CD4-positive, alpha-beta T cell (primary cell): ENCODE measurements at regions not wholly inside any gene's neighbourhood (a gene's known extent, or its start where the extent isn't known, plus 50 kb on each side); places are given as distances from the start of the nearest gene placed in this dataset.

Experiments
- ATAC-seq: fragments of 200-7000 bp; cut with Tn5 transposase; one replicate; pipeline ENCODE4 v1.10.0; 2022; ENCODE audit warnings: mild to moderate bottlenecking; ENCODE audit not compliant: poor library complexity
- CTCF ChIA-PET: fragments of 350-600 bp; sonication (Branson Sonifier 250); formaldehyde crosslinking; loops from one replicate; lab custom pipeline; 2021; ENCODE audit warnings: antibody characterized with exemption, inconsistent platforms; lab: Charles Lee
- POLR2A ChIA-PET: fragments of 350-600 bp; sonication (Branson Sonifier 250); formaldehyde crosslinking; loops from one replicate; lab custom pipeline; 2021; ENCODE audit warnings: antibody characterized with exemption, inconsistent platforms; lab: Charles Lee
- DNase-seq, 14 experiments: peaks; one replicate each; pipeline ENCODE4 v3.0.0-alpha.2; 2013 to 2020; ENCODE audit warnings: mixed read lengths in 2 of 14
- H3K27ac ChIP-seq, 2 donors: one replicate each; pipeline versions ENCODE4 v1.5.1 to v1.7.0; 2013; ENCODE audit warnings: low read length in 2 of 2, low read depth in 1 of 2, mild to moderate bottlenecking in 1 of 2
- H3K27me3 ChIP-seq, 2 experiments: 1 replicate in 1 of 2; 2 replicates in 1 of 2; pipeline versions ENCODE4 v1.6.1 to v1.7.0; 2013; ENCODE audit warnings: low read length in 2 of 2, control low read depth in 1 of 2, mild to moderate bottlenecking in 1 of 2, moderate library complexity in 1 of 2; ENCODE audit not compliant: insufficient read depth in 2 of 2, control insufficient read depth in 1 of 2
- H3K36me3 ChIP-seq: one replicate; pipeline ENCODE4 v1.6.1; 2013; ENCODE audit warnings: low read length, control low read depth; ENCODE audit not compliant: insufficient read depth
- H3K4me1 ChIP-seq: one replicate; pipeline ENCODE4 v1.6.1; 2013; ENCODE audit warnings: low read length, control low read depth; ENCODE audit not compliant: insufficient read depth
- H3K4me3 ChIP-seq: one replicate; pipeline ENCODE4 v1.5.1; 2013; ENCODE audit warnings: mild to moderate bottlenecking, low read length, moderate library complexity
- H3K9me3 ChIP-seq, 2 experiments: 1 replicate in 1 of 2; 2 replicates in 1 of 2; pipeline versions ENCODE4 v1.6.1 to v1.7.0; 2013; ENCODE audit warnings: low read length in 2 of 2, mild to moderate bottlenecking in 2 of 2, control low read depth in 1 of 2, moderate library complexity in 1 of 2; ENCODE audit not compliant: control insufficient read depth in 1 of 2, insufficient read depth in 1 of 2
- H3K27ac Mint-ChIP-seq: one replicate; pipeline ENCODE4 v1.8.0; 2020; ENCODE audit warnings: mixed read lengths
- H3K27me3 Mint-ChIP-seq: one replicate; pipeline ENCODE4 v1.8.0; 2021; ENCODE audit warnings: mixed read lengths
- H3K36me3 Mint-ChIP-seq: one replicate; pipeline ENCODE4 v1.8.0; 2021; ENCODE audit warnings: low read depth, mixed read lengths
- H3K4me1 Mint-ChIP-seq: one replicate; pipeline ENCODE4 v1.8.0; 2021; ENCODE audit warnings: low read depth, mixed read lengths
- H3K4me3 Mint-ChIP-seq: one replicate; pipeline ENCODE4 v1.8.0; 2020; ENCODE audit warnings: mild to moderate bottlenecking, mixed read lengths
- H3K9me3 Mint-ChIP-seq: one replicate; pipeline ENCODE4 v1.8.0; 2020; ENCODE audit warnings: mixed read lengths
- intact Hi-C, 2 experiments: fragments of 100-400 bp; cut with DNase I in 1 of 2; cut with micrococcal nuclease in 1 of 2; formaldehyde crosslinking; loops; one replicate each; pipeline versions ENCODE4 v1.15.1 to v1.9.0; 2023 to 2025; cut with DNase I, micrococcal nuclease
- TF ChIP-seq, protein P1 (sequence below): fragments of 200-600 bp; IDR thresholded peaks from one replicate; pipeline ENCODE4 v1.8.0; 2022; ENCODE audit warnings: antibody characterized with exemption, mild to moderate bottlenecking

DNA sequence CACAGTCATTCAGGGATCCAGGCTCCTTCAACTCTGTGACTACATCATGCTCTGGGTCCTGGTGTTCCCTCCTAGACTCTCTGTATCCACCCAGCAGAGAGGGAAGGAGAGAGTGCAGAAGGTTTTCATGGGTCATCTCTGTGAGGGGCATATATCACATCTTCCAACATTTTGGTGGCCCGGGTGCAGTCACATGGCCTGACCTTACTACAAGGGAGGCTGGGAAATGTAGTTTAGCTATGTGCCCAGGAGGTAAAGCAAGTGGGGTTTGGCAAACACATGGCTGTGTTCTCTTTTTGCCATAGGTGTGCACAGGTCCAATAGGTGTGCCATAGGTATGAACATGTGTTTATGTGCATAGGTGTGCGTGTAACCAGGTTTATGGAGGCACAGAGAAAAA is 222.2 kb upstream of the EEF2KMT start:
- TF ChIP-seq, protein P1, sequence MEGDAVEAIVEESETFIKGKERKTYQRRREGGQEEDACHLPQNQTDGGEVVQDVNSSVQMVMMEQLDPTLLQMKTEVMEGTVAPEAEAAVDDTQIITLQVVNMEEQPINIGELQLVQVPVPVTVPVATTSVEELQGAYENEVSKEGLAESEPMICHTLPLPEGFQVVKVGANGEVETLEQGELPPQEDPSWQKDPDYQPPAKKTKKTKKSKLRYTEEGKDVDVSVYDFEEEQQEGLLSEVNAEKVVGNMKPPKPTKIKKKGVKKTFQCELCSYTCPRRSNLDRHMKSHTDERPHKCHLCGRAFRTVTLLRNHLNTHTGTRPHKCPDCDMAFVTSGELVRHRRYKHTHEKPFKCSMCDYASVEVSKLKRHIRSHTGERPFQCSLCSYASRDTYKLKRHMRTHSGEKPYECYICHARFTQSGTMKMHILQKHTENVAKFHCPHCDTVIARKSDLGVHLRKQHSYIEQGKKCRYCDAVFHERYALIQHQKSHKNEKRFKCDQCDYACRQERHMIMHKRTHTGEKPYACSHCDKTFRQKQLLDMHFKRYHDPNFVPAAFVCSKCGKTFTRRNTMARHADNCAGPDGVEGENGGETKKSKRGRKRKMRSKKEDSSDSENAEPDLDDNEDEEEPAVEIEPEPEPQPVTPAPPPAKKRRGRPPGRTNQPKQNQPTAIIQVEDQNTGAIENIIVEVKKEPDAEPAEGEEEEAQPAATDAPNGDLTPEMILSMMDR, result no peak
- H3K27me3 Mint-ChIP-seq, result peaks cover 22% of the 10 kb centered on the region
- ATAC-seq (no peak), DNase-seq (no peak)
- Histone ChIP-seq H3K4me1 (no peaks in the 10 kb centered on the region), H3K4me3 (no peak overlapping the region), H3K36me3 (no peaks in the 10 kb centered on the region), H3K27ac (no peak overlapping the region), H3K27me3 (peaks cover 0 to 5% of the 10 kb centered on the region in 2 experiments), H3K9me3 (peaks cover 0 to 11% of the 10 kb centered on the region in 2 experiments)
- ChIA-PET CTCF (interaction anchor here (1.2 kb wide), 1 partner anchor 9 kb away, joined by 3 read pairs; no protein-coding TSS in a partner anchor), POLR2A (no interaction called here)
- no peaks in the 10 kb centered on the region for H3K36me3 Mint-ChIP-seq
- H3K27ac Mint-ChIP-seq, result no peak overlapping the region
- no peaks in the 10 kb centered on the region for H3K9me3 Mint-ChIP-seq
- no peak overlapping the region for H3K4me3 Mint-ChIP-seq
- H3K4me1 Mint-ChIP-seq, result no peaks in the 10 kb centered on the region
- intact Hi-C loops, result no loop called here

DNA sequence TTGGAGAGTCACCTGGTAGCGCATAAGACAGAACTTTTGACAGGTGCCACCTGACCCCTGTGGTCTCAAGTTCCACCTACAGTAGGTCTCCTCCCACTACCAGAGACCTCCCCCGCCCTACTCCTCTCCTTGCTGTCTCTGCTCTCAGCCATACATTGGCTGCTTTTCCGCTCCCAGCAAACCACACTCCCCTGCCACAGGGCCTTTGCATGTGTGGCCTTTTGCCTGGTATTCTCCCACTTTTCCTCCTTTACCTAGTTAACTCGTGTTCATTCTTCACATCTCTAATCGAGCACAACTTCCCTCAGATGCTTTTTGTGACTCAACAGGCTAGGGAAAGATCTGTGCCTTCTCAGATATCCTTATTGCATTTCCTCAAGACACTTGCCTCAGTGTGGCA is 218.3 kb upstream of the EEF2KMT start:
- H3K4me3 Mint-ChIP-seq, result no peak overlapping the region
- no peaks in the 10 kb centered on the region for H3K27me3 ChIP-seq
- TF ChIP-seq, protein P1, result no peak
- H3K4me1 Mint-ChIP-seq, result no peaks in the 10 kb centered on the region
- no peaks in the 10 kb centered on the region for H3K36me3 ChIP-seq
- peaks cover 0 to 7% of the 10 kb centered on the region in 2 experiments for H3K9me3 ChIP-seq
- CTCF ChIA-PET, result no interaction called here
- no peak overlapping the region for H3K27ac ChIP-seq
- H3K4me3 ChIP-seq, result no peak overlapping the region
- POLR2A ChIA-PET, result no interaction called here
- H3K9me3 Mint-ChIP-seq, result peaks cover 4% of the 10 kb centered on the region
- H3K4me1 ChIP-seq, result no peaks in the 10 kb centered on the region
- DNase-seq (no peak), ATAC-seq (no peak)
- peaks cover 22% of the 10 kb centered on the region for H3K27me3 Mint-ChIP-seq
- intact Hi-C loops, result no loop called here
- no peaks in the 10 kb centered on the region for H3K36me3 Mint-ChIP-seq
- H3K27ac Mint-ChIP-seq, result no peak overlapping the region

DNA sequence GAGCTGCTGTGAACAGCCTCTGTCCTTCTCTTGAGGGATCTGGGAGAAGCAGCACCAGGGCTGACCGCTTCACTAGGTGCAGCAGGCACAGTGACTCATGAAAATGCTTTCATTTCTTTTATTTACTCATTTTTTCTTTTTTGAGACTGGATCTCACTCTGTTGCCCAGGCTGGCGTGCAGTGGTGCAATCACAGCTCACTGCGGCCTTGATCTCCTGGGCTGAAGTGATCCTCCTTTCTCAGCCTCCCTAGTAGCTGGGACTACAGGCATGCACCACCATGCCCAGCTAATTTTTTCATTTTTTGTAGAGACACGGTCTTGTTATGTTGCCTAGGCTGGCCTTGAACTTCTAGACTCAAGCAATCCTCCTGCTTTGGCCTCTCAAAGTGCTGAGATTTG is 216.8 kb upstream of the EEF2KMT start:
- H3K27me3 Mint-ChIP-seq, result peaks cover 16% of the 10 kb centered on the region
- ChIA-PET CTCF (no interaction called here), POLR2A (no interaction called here)
- TF ChIP-seq, protein P1, result no peak
- intact Hi-C loops, result no loop called here
- DNase-seq, result no peak
- peaks cover 0 to 2% of the 10 kb centered on the region in 2 experiments for H3K9me3 ChIP-seq
- H3K4me1 ChIP-seq, result no peaks in the 10 kb centered on the region
- no peaks in the 10 kb centered on the region for H3K36me3 ChIP-seq
- no peaks in the 10 kb centered on the region for H3K4me1 Mint-ChIP-seq
- H3K27me3 ChIP-seq, result no peaks in the 10 kb centered on the region
- no peak overlapping the region for H3K4me3 ChIP-seq
- H3K27ac Mint-ChIP-seq, result no peak overlapping the region
- H3K9me3 Mint-ChIP-seq, result peaks cover 4% of the 10 kb centered on the region
- no peaks in the 10 kb centered on the region for H3K36me3 Mint-ChIP-seq
- H3K27ac ChIP-seq, result no peak overlapping the region
- ATAC-seq, result no peak
- H3K4me3 Mint-ChIP-seq, result no peak overlapping the region
